GM12892 (cell line): ENCODE measurements at regions not wholly inside any gene's neighbourhood (a gene's known extent, or its start where the extent isn't known, plus 50 kb on each side); places are given as distances from the start of the nearest gene placed in this dataset.

Experiments
- POLR2A ChIP-seq: IDR thresholded peaks from 2 replicates; pipeline ENCODE4 v1.6.1; 2011; ENCODE audit warnings: low read depth, low read length, control low read depth
- TAF1 ChIP-seq: IDR thresholded peaks from 2 replicates; pipeline ENCODE4 v1.6.1; 2011; ENCODE audit warnings: low read depth, mild to moderate bottlenecking, control low read depth, low read length, borderline replicate concordance

GRCh38 chrX:45748369-45748774, 547.7 kb upstream of the DIPK2B start:
- no peak for TF ChIP-seq POLR2A
- TF ChIP-seq TAF1, result no peak
